ENCODE measurements at regions not wholly inside any gene's neighbourhood (a gene's known extent, or its start where the extent isn't known, plus 50 kb on each side); places are given as distances from the start of the nearest gene placed in this dataset.

- TF ChIP-seq RAD21 (CRISPR knock-in tag; conservative IDR thresholded peaks at IDR 0.05 in 1 of 2, IDR thresholded peaks at IDR 0.05 in 1 of 2) (no peak), ZNF76 (CRISPR knock-in tag; IDR thresholded peaks at IDR 0.05; ENCODE audit: borderline replicate concordance) (no peak), POLR2AphosphoS5 (IDR thresholded peaks at IDR 0.05; ENCODE audit: control insufficient read depth, insufficient read depth, low read depth, low read length) (no peak), ZBTB33 (CRISPR knock-in tag; IDR thresholded peaks at IDR 0.05) (no peak), ZKSCAN8 (CRISPR knock-in tag; IDR thresholded peaks at IDR 0.05) (no peak), ZC3H11A (IDR thresholded peaks at IDR 0.05; ENCODE audit: low read depth, low read length) (no peak), ATF1 (CRISPR knock-in tag; IDR thresholded peaks at IDR 0.05) (no peak), ATF1 (tag; IDR thresholded peaks at IDR 0.05) (no peak), ZNF165 (CRISPR knock-in tag; IDR thresholded peaks at IDR 0.05; ENCODE audit: borderline replicate concordance) (no peak), ZBTB11 (CRISPR knock-in tag; IDR thresholded peaks at IDR 0.05) (no peak), RNF2 (IDR thresholded peaks at IDR 0.05) (no peak)
These were observed 615.2 kb downstream of the CCSER2 start for GRCh38 chr10:84943541-84943940.

All from K562 (cell line).